ENCODE measurements at regions not wholly inside any gene's neighbourhood (a gene's known extent, or its start where the extent isn't known, plus 50 kb on each side); places are given as distances from the start of the nearest gene placed in this dataset.

- no peak for DNase-seq (ENCODE audit: low spot score)
- H3K4me2 ChIP-seq, result no peak overlapping the region
- no peaks in the 10 kb centered on the region for H3K9me3 ChIP-seq (ENCODE audit: low read depth)
- no peaks in the 10 kb centered on the region for H3K9me2 ChIP-seq (replicated peaks; ENCODE audit: insufficient read depth)
- no peaks in the 10 kb centered on the region for H3K27me3 ChIP-seq
- no peak overlapping the region for H2AFZ ChIP-seq
- TF ChIP-seq EZH2 (IDR thresholded peaks at IDR 0.05; ENCODE audit: borderline replicate concordance) (no peak), EZH2phosphoT487 (IDR thresholded peaks at IDR 0.05; ENCODE audit: low read depth, severe bottlenecking, unreplicated experiment) (no peak), CTCF (IDR thresholded peaks at IDR 0.05; ENCODE audit: poor library complexity) (no peak)
- H3K4me1 ChIP-seq (ENCODE audit: insufficient read depth), result peaks cover 19% of the 10 kb centered on the region
- H3K27ac ChIP-seq, result no peak overlapping the region
- no peaks in the 10 kb centered on the region for H3K79me2 ChIP-seq
- H3K4me3 ChIP-seq, result no peak overlapping the region
- 92% methylated on average over 1 of the region's 1 CpG for WGBS (ENCODE audit: low lambda C conversion rate, missing lambda C conversion rate)
- no peaks in the 10 kb centered on the region for H3K36me3 ChIP-seq (replicated peaks; ENCODE audit: insufficient read depth, low read depth)
- no peaks in the 10 kb centered on the region for H4K20me1 ChIP-seq (ENCODE audit: insufficient read depth, poor library complexity, severe bottlenecking)
Observed at GRCh38 chr5:112640546-112640945, 97.1 kb upstream of the APC start.

GRCh38 chr5:112641515-112642110, 96.1 kb upstream of the APC start:
- DNase-seq (ENCODE audit: low spot score), result no peak
- peaks cover 8% of the 10 kb centered on the region for H3K4me1 ChIP-seq (ENCODE audit: insufficient read depth)
- 70% methylated on average over 4 of the region's 4 CpGs for WGBS (ENCODE audit: low lambda C conversion rate, missing lambda C conversion rate)

GRCh38 chr5:112642885-112643284, 94.8 kb upstream of the APC start:
- H3K4me1 ChIP-seq (ENCODE audit: insufficient read depth), result peaks cover 3% of the 10 kb centered on the region
- TF ChIP-seq CTCF (IDR thresholded peaks at IDR 0.05; ENCODE audit: poor library complexity) (no peak), EZH2phosphoT487 (IDR thresholded peaks at IDR 0.05; ENCODE audit: low read depth, severe bottlenecking, unreplicated experiment) (no peak), EZH2 (IDR thresholded peaks at IDR 0.05; ENCODE audit: borderline replicate concordance) (no peak)
- no peak for DNase-seq (ENCODE audit: low spot score)

More at GRCh38 chr5:112641515-112642110, 96.1 kb upstream of the APC start:
- H3K4me3 ChIP-seq, result no peak overlapping the region
- H3K9me3 ChIP-seq (ENCODE audit: low read depth), result no peaks in the 10 kb centered on the region
- no peaks in the 10 kb centered on the region for H3K9me2 ChIP-seq (replicated peaks; ENCODE audit: insufficient read depth)
- H2AFZ ChIP-seq, result no peak overlapping the region
- H3K79me2 ChIP-seq, result no peaks in the 10 kb centered on the region
- TF ChIP-seq EZH2 (IDR thresholded peaks at IDR 0.05; ENCODE audit: borderline replicate concordance) (no peak), CTCF (IDR thresholded peaks at IDR 0.05; ENCODE audit: poor library complexity) (no peak), EZH2phosphoT487 (IDR thresholded peaks at IDR 0.05; ENCODE audit: low read depth, severe bottlenecking, unreplicated experiment) (no peak)
- H4K20me1 ChIP-seq (ENCODE audit: insufficient read depth, poor library complexity, severe bottlenecking), result no peaks in the 10 kb centered on the region
- H3K36me3 ChIP-seq (replicated peaks; ENCODE audit: insufficient read depth, low read depth), result no peaks in the 10 kb centered on the region
- H3K4me2 ChIP-seq, result no peak overlapping the region
- no peak overlapping the region for H3K27ac ChIP-seq
- no peaks in the 10 kb centered on the region for H3K27me3 ChIP-seq

More at GRCh38 chr5:112642885-112643284, 94.8 kb upstream of the APC start:
- Histone ChIP-seq H3K27ac (no peak overlapping the region), H3K4me2 (no peak overlapping the region), H3K79me2 (no peaks in the 10 kb centered on the region), H2AFZ (no peak overlapping the region), H3K9me3 (ENCODE audit: low read depth) (no peaks in the 10 kb centered on the region), H3K4me3 (no peak overlapping the region), H3K27me3 (no peaks in the 10 kb centered on the region), H3K9me2 (replicated peaks; ENCODE audit: insufficient read depth) (no peaks in the 10 kb centered on the region), H4K20me1 (ENCODE audit: insufficient read depth, poor library complexity, severe bottlenecking) (no peaks in the 10 kb centered on the region), H3K36me3 (replicated peaks; ENCODE audit: insufficient read depth, low read depth) (no peaks in the 10 kb centered on the region)
